Lower leg skin (tissue), 3 donors: ENCODE measurements at regions not wholly inside any gene's neighbourhood (a gene's known extent, or its start where the extent isn't known, plus 50 kb on each side); places are given as distances from the start of the nearest gene placed in this dataset.

ENCODE experiments used
- POLR2A ChIP-seq, 2 donors: fragments of 450-650 bp; IDR thresholded peaks; one replicate each; pipeline ENCODE4 v1.6.1; 2016 to 2017; ENCODE audit warnings: antibody characterized with exemption in 2 of 2, mild to moderate bottlenecking in 1 of 2, moderate library complexity in 1 of 2
- TF ChIP-seq, protein P1 (sequence below), 3 donors: fragments of 450-650 bp; IDR thresholded peaks; one replicate each; pipeline ENCODE4 v1.5.1; 2016; ENCODE audit warnings: antibody characterized with exemption in 3 of 3, mild to moderate bottlenecking in 3 of 3, moderate library complexity in 2 of 3

DNA sequence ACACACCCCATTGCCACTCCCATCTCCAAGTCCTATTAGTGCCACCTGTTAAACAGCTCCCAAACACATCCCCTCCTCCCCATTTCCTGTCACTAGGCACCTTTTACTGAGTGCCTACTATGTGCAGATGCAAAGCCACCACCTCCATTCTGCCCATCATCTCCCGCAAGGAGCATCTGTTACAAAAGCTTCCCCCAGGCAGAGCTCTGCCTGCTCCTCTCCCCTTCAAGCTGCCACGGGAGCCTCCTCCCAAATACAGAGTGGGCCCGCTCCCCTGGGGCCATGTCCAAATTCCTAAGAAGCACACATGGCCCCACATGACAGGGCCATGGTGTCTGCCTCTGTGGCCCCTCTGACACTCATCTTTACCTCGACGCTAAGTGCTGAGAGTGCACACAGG, 149.7 kb downstream of the OAT start:
- no peak for TF ChIP-seq POLR2A (IDR thresholded peaks at IDR 0.05)
- TF ChIP-seq, protein P1, sequence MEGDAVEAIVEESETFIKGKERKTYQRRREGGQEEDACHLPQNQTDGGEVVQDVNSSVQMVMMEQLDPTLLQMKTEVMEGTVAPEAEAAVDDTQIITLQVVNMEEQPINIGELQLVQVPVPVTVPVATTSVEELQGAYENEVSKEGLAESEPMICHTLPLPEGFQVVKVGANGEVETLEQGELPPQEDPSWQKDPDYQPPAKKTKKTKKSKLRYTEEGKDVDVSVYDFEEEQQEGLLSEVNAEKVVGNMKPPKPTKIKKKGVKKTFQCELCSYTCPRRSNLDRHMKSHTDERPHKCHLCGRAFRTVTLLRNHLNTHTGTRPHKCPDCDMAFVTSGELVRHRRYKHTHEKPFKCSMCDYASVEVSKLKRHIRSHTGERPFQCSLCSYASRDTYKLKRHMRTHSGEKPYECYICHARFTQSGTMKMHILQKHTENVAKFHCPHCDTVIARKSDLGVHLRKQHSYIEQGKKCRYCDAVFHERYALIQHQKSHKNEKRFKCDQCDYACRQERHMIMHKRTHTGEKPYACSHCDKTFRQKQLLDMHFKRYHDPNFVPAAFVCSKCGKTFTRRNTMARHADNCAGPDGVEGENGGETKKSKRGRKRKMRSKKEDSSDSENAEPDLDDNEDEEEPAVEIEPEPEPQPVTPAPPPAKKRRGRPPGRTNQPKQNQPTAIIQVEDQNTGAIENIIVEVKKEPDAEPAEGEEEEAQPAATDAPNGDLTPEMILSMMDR (IDR thresholded peaks at IDR 0.05) = no peak
